ENCODE measurements at regions not wholly inside any gene's neighbourhood (a gene's known extent, or its start where the extent isn't known, plus 50 kb on each side); places are given as distances from the start of the nearest gene placed in this dataset.

DNA sequence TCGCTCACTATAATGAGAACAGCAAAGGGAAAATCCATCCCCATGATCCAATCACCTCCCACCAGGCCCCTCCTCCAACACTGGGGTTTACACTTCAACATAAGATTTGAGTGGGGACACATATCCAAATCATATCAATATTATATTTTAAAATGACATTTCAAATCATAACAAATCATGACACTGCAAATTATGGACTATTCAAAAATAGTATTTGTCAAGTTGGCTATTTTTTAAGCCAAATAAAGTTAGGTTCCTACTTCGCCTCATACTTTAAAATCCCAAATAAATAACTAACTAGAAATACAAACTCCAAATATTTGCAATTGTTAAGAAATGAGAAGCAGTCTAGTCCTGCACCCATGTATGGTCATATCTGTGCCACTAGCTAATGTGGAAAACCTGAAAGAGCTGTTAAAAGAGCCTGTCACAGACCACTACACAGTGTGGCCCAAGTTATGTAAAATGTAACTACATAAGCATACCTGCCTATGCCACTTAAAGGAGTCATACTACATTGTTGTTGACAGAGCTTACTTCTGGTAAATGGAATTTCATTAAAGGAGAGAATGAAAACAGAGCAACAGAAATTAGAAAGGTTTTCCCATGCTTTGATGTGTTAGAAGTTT, 334.7 kb upstream of the GULP1 start (continued):
- TF ChIP-seq ETS1 (IDR thresholded peaks at IDR 0.05) (no peak), STAT1 (IDR thresholded peaks at IDR 0.05; ENCODE audit: unreplicated experiment) (no peak)

- H3K4me3 Mint-ChIP-seq: no peak overlapping the region
- Histone ChIP-seq H3K36me3 (ENCODE audit: insufficient read depth) (no peaks in the 10 kb centered on the region), H3K79me2 (replicated peaks; ENCODE audit: insufficient read depth) (no peaks in the 10 kb centered on the region), H3K4me2 (no peak overlapping the region), H3F3A (replicated peaks; ENCODE audit: low read depth) (no peaks in the 10 kb centered on the region), H3K4me1 (ENCODE audit: insufficient read depth) (no peaks in the 10 kb centered on the region), H3K27ac (ENCODE audit: low read depth) (no peak overlapping the region), H3K9me2 (ENCODE audit: insufficient read depth) (no peaks in the 10 kb centered on the region), H4K20me1 (replicated peaks; ENCODE audit: insufficient read depth) (no peaks in the 10 kb centered on the region), H3K4me3 (no peak overlapping the region), H3K27me3 (ENCODE audit: insufficient read depth) (no peaks in the 10 kb centered on the region), H2AFZ (no peak overlapping the region)
- DNase-seq (ENCODE audit: low spot score) (no peak), ATAC-seq (no peak)
- H3K27ac Mint-ChIP-seq: no peak overlapping the region
- peaks cover 4% of the 10 kb centered on the region; the same call in 1 of the 3 replicates for H3K4me1 Mint-ChIP-seq
- H3K9me3 Mint-ChIP-seq: no peaks in the 10 kb centered on the region; the same call in 2 of the 3 replicates
- TF ChIP-seq POLR2AphosphoS5 (IDR thresholded peaks at IDR 0.05; ENCODE audit: low read depth) (no peak), CTCF (conservative IDR thresholded peaks at IDR 0.05; ENCODE audit: low read depth in 2 of 2) (no peak), NANOG (IDR thresholded peaks at IDR 0.05; ENCODE audit: borderline replicate concordance) (no peak), EZH2 (IDR thresholded peaks at IDR 0.05; ENCODE audit: low read depth, unreplicated experiment) (no peak)
- H3K27me3 Mint-ChIP-seq (ENCODE audit: insufficient read depth, low read depth, poor library complexity): peaks cover 2% of the 10 kb centered on the region
- H3K36me3 Mint-ChIP-seq (ENCODE audit: low read depth): 0 out of 3 replicates have a peak, but pooled peaks cover 3% of the 10 kb centered on the region
These were observed 331.9 kb upstream of the GULP1 start for GRCh38 chr2:187959821-187960220.

GRCh38 chr2:187962538-187962937, 329.1 kb upstream of the GULP1 start:
- H3K9me3 Mint-ChIP-seq: no peaks in the 10 kb centered on the region
- Histone ChIP-seq H3K79me2 (replicated peaks; ENCODE audit: insufficient read depth) (no peaks in the 10 kb centered on the region), H3K4me2 (no peak overlapping the region), H3K4me1 (ENCODE audit: insufficient read depth) (no peaks in the 10 kb centered on the region), H3K36me3 (ENCODE audit: insufficient read depth) (no peaks in the 10 kb centered on the region), H3F3A (replicated peaks; ENCODE audit: low read depth) (no peaks in the 10 kb centered on the region), H3K4me3 (no peak overlapping the region), H3K27ac (ENCODE audit: low read depth) (no peak overlapping the region), H4K20me1 (replicated peaks; ENCODE audit: insufficient read depth) (no peaks in the 10 kb centered on the region), H3K9me2 (ENCODE audit: insufficient read depth) (peaks cover 3% of the 10 kb centered on the region; the same call in 1 of the 2 replicates), H3K27me3 (ENCODE audit: insufficient read depth) (no peaks in the 10 kb centered on the region), H2AFZ (no peak overlapping the region)
- no peak for DNase-seq (ENCODE audit: low spot score)
- no peak overlapping the region; the same call in 1 of the 2 replicates for H3K27ac Mint-ChIP-seq
- no peaks in the 10 kb centered on the region for H3K27me3 Mint-ChIP-seq (ENCODE audit: insufficient read depth, low read depth, poor library complexity)
- no peak overlapping the region for H3K4me3 Mint-ChIP-seq
- ATAC-seq: no peak
- peaks cover 11% of the 10 kb centered on the region; the same call in 1 of the 3 replicates for H3K4me1 Mint-ChIP-seq
- no peaks in the 10 kb centered on the region for H3K36me3 Mint-ChIP-seq (ENCODE audit: low read depth)
- TF ChIP-seq CTCF (conservative IDR thresholded peaks at IDR 0.05; ENCODE audit: low read depth in 2 of 2) (no peak), CREB1 (CRISPR knock-in tag; IDR thresholded peaks at IDR 0.05; ENCODE audit: low read depth) (no peak)
